Eye (tissue), 1 donor: ENCODE measurements at regions not wholly inside any gene's neighbourhood (a gene's known extent, or its start where the extent isn't known, plus 50 kb on each side); places are given as distances from the start of the nearest gene placed in this dataset.
"Not testable (repeated sequence)": the region's sequence is repeated elsewhere in the genome, so short reads cannot be mapped to it uniquely, and the experiment has no call there.

Experiments used
- DNase-seq: peaks from one replicate; pipeline ENCODE4 v3.0.0-alpha.2; 2015

- no peak for DNase-seq
Observed at GRCh38 chr2:84373391-84373790, 85.7 kb downstream of the SUCLG1 start.

- no peak for DNase-seq
Observed at GRCh38 chr2:84362541-84362940, 96.5 kb downstream of the SUCLG1 start.

DNA sequence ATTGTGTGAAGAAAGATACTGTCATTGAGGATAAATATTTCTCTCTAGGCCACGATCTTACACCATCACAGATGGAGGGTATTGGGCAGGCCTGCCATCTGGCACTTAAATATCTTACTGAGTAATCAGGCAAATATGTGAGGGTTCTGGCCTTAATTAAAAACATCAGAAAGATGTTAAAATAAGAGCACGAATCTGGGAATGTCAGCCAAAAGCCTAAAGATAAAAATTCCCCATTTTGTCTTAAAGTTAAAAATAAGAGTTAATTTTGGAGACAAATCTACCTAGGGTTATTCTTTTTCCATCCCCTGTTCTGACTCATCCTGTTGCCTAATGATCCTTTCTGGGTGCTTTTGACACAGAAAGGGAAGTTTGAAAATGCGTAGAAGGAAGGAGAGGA lies 121.0 kb downstream of the SUCLG1 start:
- no peak for DNase-seq

- no peak for DNase-seq
Observed at GRCh38 chr2:84327645-84328249, 131.3 kb downstream of the SUCLG1 start.

DNA sequence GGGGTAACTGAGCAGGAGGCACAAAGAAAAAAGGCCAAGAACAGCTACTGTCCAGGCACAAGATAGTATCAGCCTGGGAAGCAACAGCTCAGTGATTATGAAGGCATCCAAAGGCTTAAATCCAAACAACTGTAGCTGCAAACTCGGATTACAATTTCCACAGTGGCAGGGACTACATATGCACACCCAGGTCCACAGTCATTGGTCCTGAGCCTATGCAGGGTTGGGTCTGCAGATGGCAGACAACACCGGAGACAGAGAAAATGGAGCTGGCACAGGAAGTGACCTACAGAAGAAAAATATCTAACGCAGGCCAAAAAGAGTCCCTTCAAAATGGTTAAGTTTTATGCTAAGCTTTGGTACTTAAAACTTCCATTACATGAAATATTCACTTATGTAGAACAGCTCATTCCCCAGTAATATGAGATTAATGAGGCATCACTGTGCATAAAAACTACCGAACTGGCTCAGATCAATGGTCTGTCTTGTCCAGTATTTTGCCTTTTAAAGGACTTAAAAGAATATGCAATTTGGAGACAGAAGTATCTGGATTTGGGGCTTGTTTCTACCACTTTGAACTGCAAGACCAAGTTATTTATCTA lies 132.1 kb downstream of the SUCLG1 start:
- no peak for DNase-seq

DNA sequence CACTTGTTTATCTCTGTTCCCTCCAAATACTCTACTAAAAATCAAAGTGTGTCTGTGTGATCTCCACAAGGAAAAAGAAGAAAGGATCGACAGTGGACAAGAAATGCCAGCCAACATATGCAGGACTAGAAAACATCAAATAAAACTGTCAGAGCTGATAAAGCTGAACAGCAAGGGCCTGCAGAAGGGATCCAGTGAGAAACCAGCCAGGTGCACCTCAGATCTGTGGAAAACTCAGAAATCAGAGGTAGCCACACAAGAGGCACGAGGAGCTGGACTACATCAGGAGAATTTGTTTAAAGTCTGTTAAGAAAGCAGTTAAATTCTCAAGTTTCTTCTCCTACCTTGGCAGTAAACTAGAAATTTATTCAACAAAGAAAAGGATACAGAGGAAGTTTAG lies 135.2 kb downstream of the SUCLG1 start:
- DNase-seq, result no peak

GRCh38 chr2:84320940-84321339 lies 138.1 kb downstream of the SUCLG1 start:
- DNase-seq, result no peak

DNA sequence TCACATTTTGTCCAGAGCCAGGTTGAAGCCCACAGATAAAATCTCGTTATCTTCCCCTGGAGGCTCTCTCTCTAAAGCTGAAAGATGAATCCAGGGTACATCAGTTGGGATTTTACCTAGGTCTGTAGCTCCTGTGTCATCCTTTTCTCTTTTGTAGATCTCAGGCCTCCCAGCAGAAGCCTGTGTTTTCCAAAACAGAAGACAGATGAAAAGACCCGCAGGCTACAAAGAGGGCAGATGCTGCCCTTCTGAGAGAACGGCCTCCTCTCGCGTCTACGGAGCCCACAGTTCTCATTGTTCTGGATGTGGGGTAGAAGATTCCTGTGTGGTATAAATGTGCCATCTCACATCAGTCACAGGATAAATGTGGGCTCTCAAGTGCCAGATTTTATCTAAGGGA lies 139.5 kb downstream of the SUCLG1 start:
- DNase-seq, result peak; percentile 12

DNA sequence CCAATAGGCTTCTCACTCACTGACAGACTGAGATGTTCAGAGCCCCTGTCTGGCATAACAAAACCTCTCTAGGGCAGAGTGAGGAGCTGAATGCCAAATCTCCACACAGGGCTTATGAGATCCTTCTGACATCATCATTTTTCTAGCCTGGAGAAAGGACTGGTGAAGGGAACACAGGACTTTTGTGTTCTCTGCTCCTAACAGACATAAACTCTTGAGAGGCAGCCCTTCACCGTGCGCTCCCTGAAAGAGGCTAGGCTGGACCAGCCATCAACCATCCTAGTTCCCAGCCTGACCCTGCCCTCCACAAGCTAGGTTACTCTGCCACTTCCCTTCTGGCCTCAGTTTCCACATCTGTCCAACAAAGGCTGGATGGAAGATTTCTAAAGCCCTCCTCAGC lies 141.9 kb downstream of the SUCLG1 start:
- DNase-seq, result no peak

DNA sequence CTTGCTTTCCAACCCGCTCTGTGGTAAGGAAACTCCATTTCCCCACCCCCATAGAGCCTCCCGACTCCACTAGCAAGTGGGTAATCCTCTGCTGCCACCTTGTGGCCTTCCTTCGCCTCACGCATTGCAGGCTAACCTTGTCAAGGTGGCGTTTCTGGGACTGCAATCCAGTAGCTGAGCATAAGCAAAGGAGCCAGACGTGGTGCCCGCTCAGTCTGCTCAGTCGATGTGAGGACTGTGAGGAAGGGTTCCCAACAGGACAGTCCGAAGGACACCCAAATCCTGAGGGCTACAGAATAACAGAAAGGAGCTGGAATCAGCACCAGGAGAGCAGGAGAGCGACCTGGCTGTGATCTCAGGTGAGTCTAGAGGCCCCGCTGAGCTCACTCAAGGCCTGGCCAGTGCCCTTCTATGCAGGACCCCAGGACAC lies 144.2 kb downstream of the SUCLG1 start:
- DNase-seq, result peak; percentile 95

- no peak for DNase-seq
Observed at GRCh38 chr2:84314250-84314649, 144.8 kb downstream of the SUCLG1 start.

- DNase-seq, result no peak
Observed at GRCh38 chr2:84309281-84309680, 149.8 kb downstream of the SUCLG1 start.

- DNase-seq, result no peak
Observed at GRCh38 chr2:84306361-84306760, 152.7 kb downstream of the SUCLG1 start.

DNA sequence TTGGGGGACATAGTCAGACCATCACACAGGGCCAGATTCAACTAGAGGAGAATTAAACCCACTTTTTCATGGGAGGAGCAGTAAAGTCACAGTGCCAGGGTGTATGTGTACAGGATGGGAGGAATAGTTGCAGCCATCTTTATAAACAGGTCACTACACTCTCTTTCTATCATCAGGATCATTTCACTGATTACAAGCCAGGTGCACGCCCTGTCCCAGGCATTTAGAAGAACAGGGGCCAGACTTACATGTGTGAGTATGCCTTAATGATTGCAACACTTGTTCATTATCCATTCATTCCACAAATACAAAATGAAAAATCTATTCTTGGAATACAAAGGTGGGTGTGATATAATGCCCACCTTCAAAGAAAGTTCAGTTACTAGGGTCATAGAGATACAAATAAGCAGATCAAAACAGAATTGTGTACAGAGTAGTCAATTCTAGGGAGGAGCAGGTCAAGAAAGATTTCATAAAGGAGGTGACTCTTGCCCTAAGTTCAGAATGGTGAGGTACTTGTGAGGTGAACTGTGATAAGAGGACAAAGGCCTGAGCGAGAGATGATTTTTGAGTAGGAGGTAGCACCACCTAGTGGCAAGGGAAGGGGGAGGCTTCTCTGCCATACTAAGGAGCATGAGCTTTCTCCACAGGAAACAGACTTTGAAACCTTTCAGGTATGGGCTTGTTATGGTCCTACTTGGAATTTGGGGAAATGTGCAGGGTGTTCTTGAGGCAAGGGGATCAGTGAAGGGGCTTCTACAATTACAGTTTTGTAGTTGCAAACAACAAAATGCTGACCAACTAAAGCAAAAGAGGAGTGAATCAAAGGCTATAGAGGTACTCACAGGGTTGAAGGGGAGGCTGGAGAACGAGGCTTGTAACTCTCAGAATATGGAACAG lies 156.3 kb downstream of the SUCLG1 start:
- peak; percentile 88 for DNase-seq

DNA sequence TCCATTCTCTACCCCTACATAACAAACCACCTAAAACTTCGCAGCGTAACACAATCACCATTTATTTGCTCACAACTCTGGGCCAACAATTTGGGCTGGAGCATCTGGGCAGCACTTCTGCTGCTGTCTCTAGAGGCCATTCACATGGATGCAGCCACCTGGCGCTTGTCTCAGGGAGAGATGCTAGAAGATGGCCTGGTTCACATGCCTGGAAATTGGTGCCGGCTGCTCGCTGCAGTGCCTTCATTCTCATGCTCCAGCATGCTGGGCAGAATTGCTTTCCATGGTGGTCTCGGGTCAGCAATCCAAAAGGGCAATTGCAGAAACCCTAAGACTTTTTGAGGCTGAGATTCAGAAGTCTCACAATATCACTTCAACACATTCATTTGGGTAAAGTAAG lies 157.4 kb downstream of the SUCLG1 start:
- DNase-seq, result no peak

DNA sequence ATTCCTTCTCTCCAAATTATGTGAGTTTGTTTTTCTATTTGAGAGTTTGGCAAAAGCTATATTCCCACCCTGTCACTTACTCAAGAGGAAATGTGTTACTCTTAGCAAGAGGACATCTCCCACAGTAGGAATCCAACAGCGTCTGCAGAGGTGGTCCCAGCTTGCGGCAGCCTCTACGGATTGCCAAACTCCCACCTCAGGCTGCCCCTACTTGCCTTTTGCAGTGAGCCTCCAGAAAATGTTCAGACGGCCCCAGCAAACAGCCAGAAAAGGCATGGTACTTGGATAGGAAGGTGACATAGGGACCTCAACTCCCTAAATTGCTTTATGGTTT lies 158.4 kb downstream of the SUCLG1 start:
- DNase-seq, result no peak

DNA sequence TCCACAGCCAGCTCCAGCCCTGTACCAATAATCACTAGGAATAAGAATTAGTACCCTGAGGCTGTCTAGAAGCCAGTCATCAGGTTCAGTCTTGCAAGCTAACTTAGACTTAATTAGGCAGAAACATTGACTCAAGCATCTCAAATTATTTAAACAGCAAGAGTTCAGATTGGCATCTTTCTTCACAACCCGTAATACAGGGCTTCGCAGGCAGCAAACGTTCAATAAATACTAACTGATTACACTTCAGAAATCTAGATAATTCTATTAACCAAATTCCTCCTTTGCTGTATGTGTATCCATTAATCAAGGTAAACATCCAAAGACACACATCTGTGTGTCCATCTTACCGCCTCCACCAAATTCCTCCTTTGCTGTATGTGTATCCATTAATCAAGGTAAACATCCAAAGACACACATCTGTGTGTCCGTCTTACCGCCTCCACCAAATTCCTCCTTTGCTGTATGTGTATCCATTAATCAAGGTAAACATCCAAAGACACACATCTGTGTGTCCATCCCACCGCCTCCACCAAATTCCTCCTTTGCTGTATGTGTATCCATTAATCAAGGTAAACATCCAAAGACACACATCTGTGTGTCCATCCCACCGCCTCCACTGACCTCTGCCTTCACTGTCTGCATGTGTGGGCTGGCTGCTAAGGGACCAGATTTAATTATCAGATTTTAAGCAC lies 158.9 kb downstream of the SUCLG1 start:
- not testable (repeated sequence) for DNase-seq

GRCh38 chr2:84299211-84299775 lies 159.8 kb downstream of the SUCLG1 start:
- no peak for DNase-seq

GRCh38 chr2:84297155-84297554 lies 161.9 kb downstream of the SUCLG1 start:
- no peak for DNase-seq

- DNase-seq, result no peak
Observed at GRCh38 chr2:84293791-84294380, 165.2 kb downstream of the SUCLG1 start.

DNA sequence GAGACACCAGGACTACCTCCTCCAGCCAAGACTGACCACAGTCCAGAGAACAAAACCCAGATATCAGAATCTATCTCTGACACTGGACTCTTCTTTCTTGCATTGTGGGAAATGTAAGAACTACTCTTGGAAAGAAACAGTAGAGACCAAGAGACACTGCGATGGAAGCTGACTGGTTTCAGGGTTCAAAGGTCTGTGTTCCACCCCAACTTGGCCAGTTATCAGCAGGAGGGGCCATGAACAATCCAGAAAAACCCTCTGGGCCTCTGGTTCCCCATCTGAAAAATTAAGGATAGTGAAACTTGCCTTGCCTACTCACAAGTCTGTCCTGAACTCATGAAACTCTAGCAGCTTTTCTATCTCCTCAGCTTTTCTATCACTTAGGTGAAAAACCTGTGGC lies 166.5 kb downstream of the SUCLG1 start:
- DNase-seq, result no peak

DNA sequence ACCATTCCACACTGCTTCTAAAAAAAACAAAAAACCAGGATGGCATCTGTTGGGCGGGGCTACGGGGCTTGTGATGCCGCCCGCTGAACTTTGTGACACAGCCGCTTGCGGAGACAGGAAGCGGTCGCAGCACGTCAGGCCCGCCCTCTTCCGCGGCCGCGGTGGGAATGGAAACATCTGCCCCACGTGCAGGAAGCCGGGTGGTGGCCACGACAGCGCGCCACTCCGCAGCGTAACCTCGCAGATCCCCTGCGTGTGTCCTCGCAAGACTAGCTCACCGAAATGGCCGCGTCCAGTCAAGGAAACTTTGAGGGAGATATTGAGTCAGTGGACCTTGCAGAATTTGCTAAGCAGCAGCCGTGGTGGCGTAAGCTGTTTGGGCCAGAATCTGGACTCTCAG lies 168.5 kb downstream of the SUCLG1 start:
- no peak for DNase-seq

DNA sequence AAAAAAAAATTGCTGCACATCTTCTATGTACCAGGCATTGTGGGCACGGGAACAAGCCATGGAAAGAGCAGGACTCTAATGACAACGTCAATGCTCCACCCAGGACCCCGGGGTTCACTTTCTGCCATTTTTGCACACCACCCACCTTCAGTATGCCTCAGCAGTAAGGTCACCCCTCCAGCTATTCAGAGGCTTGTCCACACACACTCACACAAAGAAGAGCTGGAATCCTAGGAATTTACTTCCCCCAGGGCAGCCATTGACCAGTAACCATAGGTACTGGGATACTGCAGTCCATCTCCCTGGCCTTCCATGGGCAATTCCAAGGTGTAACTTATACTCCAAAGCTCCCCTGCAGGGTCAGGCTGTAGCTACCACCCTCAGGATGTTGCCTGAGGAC lies 170.8 kb downstream of the SUCLG1 start:
- DNase-seq, result no peak
